Tibial nerve (tissue), 4 donors: ENCODE measurements at regions not wholly inside any gene's neighbourhood (a gene's known extent, or its start where the extent isn't known, plus 50 kb on each side); places are given as distances from the start of the nearest gene placed in this dataset.

ENCODE experiments used
- DNase-seq, 2 donors: peaks; one replicate each; pipeline ENCODE4 v3.0.0-alpha.2; 2019; ENCODE audit warnings: low spot score in 2 of 2
- H3K27ac ChIP-seq, 4 donors: fragments of 200-600 bp; sonication (generic) in 3 of 4; one replicate each; pipeline ENCODE4 v1.5.1; 2017 to 2019; ENCODE audit warnings: mild to moderate bottlenecking in 1 of 4
- H3K27me3 ChIP-seq, 2 donors: fragments of 200-600 bp; sonication (generic) in 1 of 2; one replicate each; pipeline versions ENCODE4 v1.5.1 to v1.6.0; 2017 to 2019
- H3K36me3 ChIP-seq, 3 donors: fragments of 200-600 bp; sonication (generic); one replicate each; pipeline ENCODE4 v1.5.1; 2018 to 2019
- H3K4me1 ChIP-seq, 4 donors: fragments of 200-600 bp; sonication (generic) in 3 of 4; one replicate each; pipeline ENCODE4 v1.5.1; 2017 to 2019
- H3K4me3 ChIP-seq, 4 donors: fragments of 200-600 bp; sonication (generic) in 3 of 4; one replicate each; pipeline ENCODE4 v1.5.1; 2017 to 2019; ENCODE audit warnings: mild to moderate bottlenecking in 1 of 4, moderate library complexity in 1 of 4
- H3K9me3 ChIP-seq, 4 donors: fragments of 200-600 bp; sonication (generic) in 3 of 4; one replicate each; pipeline ENCODE4 v1.5.1; 2017 to 2019
- EP300 ChIP-seq, 2 donors: sonication (generic); formaldehyde crosslinking; IDR thresholded peaks; one replicate each; pipeline ENCODE4 v1.6.1; 2017; ENCODE audit warnings: antibody characterized with exemption in 2 of 2, mild to moderate bottlenecking in 1 of 2
- POLR2A ChIP-seq, 2 donors: fragments of 450-650 bp; IDR thresholded peaks; one replicate each; pipeline ENCODE4 v1.6.1; 2017; ENCODE audit warnings: antibody characterized with exemption in 2 of 2, mild to moderate bottlenecking in 2 of 2, moderate library complexity in 2 of 2
- WGBS, 2 donors: methylation state at CpG; one replicate each; pipeline ENCODE4 v1.1.5; 2018; 5-methylcytosine and 5-hydroxymethylcytosine counted together
- TF ChIP-seq, protein P1 (sequence below), 5 experiments: fragments of 200-600 bp in 3 of 5; fragments of 450-650 bp in 2 of 5; sonication (generic) in 3 of 5; IDR thresholded peaks; one replicate each; pipeline ENCODE4 v1.5.1; 2016 to 2019; ENCODE audit warnings: antibody characterized with exemption in 5 of 5, mild to moderate bottlenecking in 3 of 5, moderate library complexity in 2 of 5

DNA sequence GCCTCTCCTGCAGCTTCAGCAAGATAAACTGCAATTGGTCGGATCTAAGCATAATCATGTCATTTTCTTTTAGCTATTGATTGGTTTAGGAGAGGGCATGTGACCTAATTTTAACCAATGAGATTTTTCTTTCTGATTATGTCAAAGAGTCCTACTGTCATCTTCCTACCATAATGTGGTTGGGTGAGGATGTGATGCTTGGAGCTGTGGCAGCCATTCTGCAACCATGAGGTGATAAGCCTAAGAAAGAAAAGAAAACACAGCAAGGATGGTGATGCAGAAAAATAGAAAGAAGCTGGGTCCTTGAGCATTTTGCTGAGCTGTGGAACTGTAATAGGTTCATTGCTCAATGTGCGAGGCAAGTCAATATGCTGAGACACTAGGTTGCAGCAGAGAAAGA is 121.7 kb upstream of the CRHR1 start:
- H3K27ac ChIP-seq = no peak overlapping the region
- H3K4me3 ChIP-seq = no peak overlapping the region
- TF ChIP-seq, protein P1, sequence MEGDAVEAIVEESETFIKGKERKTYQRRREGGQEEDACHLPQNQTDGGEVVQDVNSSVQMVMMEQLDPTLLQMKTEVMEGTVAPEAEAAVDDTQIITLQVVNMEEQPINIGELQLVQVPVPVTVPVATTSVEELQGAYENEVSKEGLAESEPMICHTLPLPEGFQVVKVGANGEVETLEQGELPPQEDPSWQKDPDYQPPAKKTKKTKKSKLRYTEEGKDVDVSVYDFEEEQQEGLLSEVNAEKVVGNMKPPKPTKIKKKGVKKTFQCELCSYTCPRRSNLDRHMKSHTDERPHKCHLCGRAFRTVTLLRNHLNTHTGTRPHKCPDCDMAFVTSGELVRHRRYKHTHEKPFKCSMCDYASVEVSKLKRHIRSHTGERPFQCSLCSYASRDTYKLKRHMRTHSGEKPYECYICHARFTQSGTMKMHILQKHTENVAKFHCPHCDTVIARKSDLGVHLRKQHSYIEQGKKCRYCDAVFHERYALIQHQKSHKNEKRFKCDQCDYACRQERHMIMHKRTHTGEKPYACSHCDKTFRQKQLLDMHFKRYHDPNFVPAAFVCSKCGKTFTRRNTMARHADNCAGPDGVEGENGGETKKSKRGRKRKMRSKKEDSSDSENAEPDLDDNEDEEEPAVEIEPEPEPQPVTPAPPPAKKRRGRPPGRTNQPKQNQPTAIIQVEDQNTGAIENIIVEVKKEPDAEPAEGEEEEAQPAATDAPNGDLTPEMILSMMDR (IDR thresholded peaks at IDR 0.05) = no peak
- TF ChIP-seq EP300 (IDR thresholded peaks at IDR 0.05) = no peak
- TF ChIP-seq POLR2A (IDR thresholded peaks at IDR 0.05) = no peak
- peaks cover 0 to 4% (median 0%) of the 10 kb centered on the region in 4 donors for H3K9me3 ChIP-seq
- no peak for DNase-seq
- WGBS, 2 donors = 99% methylated on average over 2 of the region's 2 CpGs
- no peaks in the 10 kb centered on the region for H3K4me1 ChIP-seq
- H3K36me3 ChIP-seq = no peaks in the 10 kb centered on the region
- H3K27me3 ChIP-seq = peaks cover 0 to 12% of the 10 kb centered on the region in 2 donors

DNA sequence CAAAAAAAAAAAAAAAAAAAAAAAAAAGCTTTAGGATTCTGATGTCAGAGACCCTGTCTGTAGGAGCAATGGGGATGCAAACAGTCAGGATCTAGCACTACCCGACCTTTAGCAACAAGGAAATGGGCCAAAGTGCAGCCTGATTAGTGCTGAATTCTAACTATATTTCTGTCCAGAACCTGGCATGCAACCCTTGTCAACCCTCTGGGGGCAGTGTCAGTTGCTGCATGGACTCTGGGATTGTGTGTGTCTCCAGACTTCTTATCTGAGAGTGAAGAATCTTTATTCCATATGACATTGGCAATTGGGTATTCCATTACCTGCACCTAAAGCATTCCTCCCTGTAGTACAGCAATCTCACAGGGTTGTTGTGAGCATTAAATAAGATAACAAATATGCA is 120.3 kb upstream of the CRHR1 start:
- Histone ChIP-seq H3K9me3 (peaks cover 0 to 4% (median 0%) of the 10 kb centered on the region in 4 donors), H3K27ac (no peak overlapping the region), H3K4me3 (no peak overlapping the region), H3K27me3 (peaks cover 0 to 12% of the 10 kb centered on the region in 2 donors), H3K4me1 (no peaks in the 10 kb centered on the region), H3K36me3 (no peaks in the 10 kb centered on the region)
- no peak for DNase-seq
- WGBS, 2 donors = 33% methylated on average over 1 of the region's 1 CpG
- TF ChIP-seq, protein P1 (IDR thresholded peaks at IDR 0.05) = no peak
- TF ChIP-seq POLR2A (IDR thresholded peaks at IDR 0.05) (no peak), EP300 (IDR thresholded peaks at IDR 0.05) (no peak)

DNA sequence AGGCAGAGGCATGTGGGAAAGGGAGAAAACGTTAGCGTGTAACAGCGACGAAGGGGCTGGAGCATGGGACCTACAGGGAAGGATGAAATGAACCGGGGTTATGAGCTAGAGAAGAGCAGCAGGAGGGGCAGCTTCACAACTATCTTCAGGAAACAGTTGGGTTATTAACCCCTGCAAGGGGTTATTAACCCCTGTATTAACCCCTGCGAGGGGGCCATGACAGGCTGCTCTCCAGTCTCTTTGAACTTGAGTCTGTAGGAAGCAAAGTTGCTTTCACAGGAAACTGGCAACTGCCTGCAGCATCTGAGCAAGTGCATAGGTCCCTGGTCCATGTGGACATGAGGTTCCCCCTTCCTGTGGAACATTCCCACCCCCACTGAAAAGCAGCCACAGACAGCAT is 119.2 kb upstream of the CRHR1 start:
- whole genome bisulfite sequencing, 2 donors = 9 to 10% methylated on average over 6 of the region's 6 CpGs
- no peak overlapping the region for H3K27ac ChIP-seq
- H3K9me3 ChIP-seq = peaks cover 0 to 4% (median 0%) of the 10 kb centered on the region in 4 donors
- no peaks in the 10 kb centered on the region for H3K36me3 ChIP-seq
- H3K4me3 ChIP-seq = no peak overlapping the region
- TF ChIP-seq POLR2A (IDR thresholded peaks at IDR 0.05) = no peak
- TF ChIP-seq, protein P1 (IDR thresholded peaks at IDR 0.05) = no peak
- no peak for DNase-seq
- H3K27me3 ChIP-seq = peaks cover 0 to 12% of the 10 kb centered on the region in 2 donors
- H3K4me1 ChIP-seq = no peaks in the 10 kb centered on the region

DNA sequence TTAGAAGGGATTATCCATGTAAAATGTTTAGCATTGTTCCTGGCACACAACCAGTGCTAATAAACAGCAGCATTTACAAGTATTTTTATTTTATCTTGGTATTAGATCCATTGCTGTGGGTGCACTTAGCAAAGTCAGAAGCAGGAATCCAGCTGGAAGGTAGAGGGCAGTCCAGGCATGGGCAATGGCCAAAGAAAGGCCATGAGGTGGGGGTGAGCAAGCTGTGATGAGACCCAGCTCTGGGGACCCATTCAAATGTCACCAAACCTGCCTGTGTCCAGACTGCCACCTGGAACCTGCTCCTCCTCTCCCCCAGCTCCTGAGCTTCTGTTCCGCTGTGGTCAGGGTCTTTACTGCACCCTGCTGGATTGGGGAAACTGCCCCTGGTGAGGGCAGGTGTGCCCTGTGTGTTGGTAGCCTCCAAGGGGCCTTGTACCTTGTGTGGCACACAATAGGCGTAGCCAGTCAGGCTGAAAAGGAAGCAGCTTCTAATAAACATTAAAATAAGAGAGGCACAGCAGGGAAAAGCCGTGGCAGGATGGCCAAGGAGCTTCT is 118.0 kb upstream of the CRHR1 start:
- H3K9me3 ChIP-seq = peaks cover 0 to 4% (median 0%) of the 10 kb centered on the region in 4 donors
- TF ChIP-seq, protein P1 (IDR thresholded peaks at IDR 0.05) = no peak
- no peak for TF ChIP-seq POLR2A (IDR thresholded peaks at IDR 0.05)
- TF ChIP-seq EP300 (IDR thresholded peaks at IDR 0.05) = no peak
- no peaks in the 10 kb centered on the region for H3K36me3 ChIP-seq
- no peak for DNase-seq
- WGBS, 2 donors = 62 to 93% methylated on average over 3 of the region's 3 CpGs
- no peaks in the 10 kb centered on the region for H3K4me1 ChIP-seq
- peaks cover 0 to 12% of the 10 kb centered on the region in 2 donors for H3K27me3 ChIP-seq
- H3K4me3 ChIP-seq = no peak overlapping the region
- H3K27ac ChIP-seq = no peak overlapping the region

DNA sequence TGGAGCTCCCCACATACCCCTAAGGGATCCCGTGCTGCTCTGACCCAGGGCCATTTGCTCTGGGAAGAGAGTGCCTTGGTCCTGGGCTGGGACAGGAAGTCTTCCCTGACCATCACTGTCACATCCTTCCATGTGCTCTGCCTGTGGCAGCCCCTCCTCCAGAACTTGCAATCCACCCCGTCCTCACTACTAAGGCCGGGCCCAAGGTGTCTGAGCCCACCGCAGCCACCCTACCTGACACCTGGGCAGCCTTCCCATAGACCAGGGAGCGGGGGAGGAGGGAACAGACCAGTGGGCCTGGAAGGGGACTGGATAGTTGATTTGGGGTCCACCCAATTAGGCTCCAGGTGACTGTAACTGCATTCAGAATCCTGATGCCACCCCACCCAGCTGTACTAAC is 117.5 kb upstream of the CRHR1 start:
- Histone ChIP-seq H3K9me3 (peaks cover 0 to 4% (median 0%) of the 10 kb centered on the region in 4 donors), H3K27ac (no peak overlapping the region), H3K4me3 (no peak overlapping the region), H3K4me1 (no peaks in the 10 kb centered on the region), H3K36me3 (no peaks in the 10 kb centered on the region), H3K27me3 (peaks cover 0 to 12% of the 10 kb centered on the region in 2 donors)
- 69 to 74% methylated on average over 5 of the region's 5 CpGs for WGBS, 2 donors
- DNase-seq = no peak
- no peak for TF ChIP-seq EP300 (IDR thresholded peaks at IDR 0.05)
- TF ChIP-seq, protein P1 (IDR thresholded peaks at IDR 0.05) = no peak
- TF ChIP-seq POLR2A (IDR thresholded peaks at IDR 0.05) = no peak
